Activated CD4-positive, alpha-beta T cell treated with anti-CD3 and anti-CD28 coated beads, Interleukin-2, amount 10 ng/mL, durations not matched to agents 7 days and 5 days (primary cell): ENCODE measurements at regions not wholly inside any gene's neighbourhood (a gene's known extent, or its start where the extent isn't known, plus 50 kb on each side); places are given as distances from the start of the nearest gene placed in this dataset.

Experiments used
- CTCF ChIA-PET: fragments of 350-600 bp; sonication (Branson Sonifier 250); formaldehyde crosslinking; loops from one replicate; lab custom pipeline; 2021; ENCODE audit warnings: antibody characterized with exemption; lab: Charles Lee
- POLR2A ChIA-PET: fragments of 350-600 bp; sonication (Branson Sonifier 250); formaldehyde crosslinking; loops from one replicate; lab custom pipeline; 2021; ENCODE audit warnings: antibody characterized with exemption; lab: Charles Lee
- DNase-seq: peaks from one replicate; pipeline ENCODE4 v3.0.0-alpha.2; 2020
- H3K27ac Mint-ChIP-seq: one replicate; pipeline ENCODE4 v1.8.0; 2021; ENCODE audit warnings: mild to moderate bottlenecking, moderate library complexity, mixed read lengths
- H3K27me3 Mint-ChIP-seq: one replicate; pipeline ENCODE4 v1.8.0; 2021; ENCODE audit warnings: mixed read lengths
- H3K36me3 Mint-ChIP-seq: one replicate; pipeline ENCODE4 v1.8.0; 2021; ENCODE audit warnings: low read depth, mixed read lengths
- H3K4me1 Mint-ChIP-seq: one replicate; pipeline ENCODE4 v1.8.0; 2021; ENCODE audit warnings: mixed read lengths
- H3K4me3 Mint-ChIP-seq: one replicate; pipeline ENCODE4 v1.8.0; 2021; ENCODE audit warnings: mild to moderate bottlenecking, moderate library complexity, mixed read lengths
- H3K9me3 Mint-ChIP-seq: one replicate; pipeline ENCODE4 v1.8.0; 2021; ENCODE audit warnings: mixed read lengths

- Mint-ChIP-seq H3K9me3 (no peaks in the 10 kb centered on the region), H3K4me1 (no peaks in the 10 kb centered on the region), H3K4me3 (no peak overlapping the region), H3K36me3 (no peaks in the 10 kb centered on the region), H3K27ac (no peak overlapping the region), H3K27me3 (no peaks in the 10 kb centered on the region)
- POLR2A ChIA-PET: no interaction called here
- CTCF ChIA-PET: no interaction called here
- DNase-seq: no peak
Measured at GRCh38 chr2:19686439-19686838, 215.3 kb downstream of the TTC32 start.

DNA sequence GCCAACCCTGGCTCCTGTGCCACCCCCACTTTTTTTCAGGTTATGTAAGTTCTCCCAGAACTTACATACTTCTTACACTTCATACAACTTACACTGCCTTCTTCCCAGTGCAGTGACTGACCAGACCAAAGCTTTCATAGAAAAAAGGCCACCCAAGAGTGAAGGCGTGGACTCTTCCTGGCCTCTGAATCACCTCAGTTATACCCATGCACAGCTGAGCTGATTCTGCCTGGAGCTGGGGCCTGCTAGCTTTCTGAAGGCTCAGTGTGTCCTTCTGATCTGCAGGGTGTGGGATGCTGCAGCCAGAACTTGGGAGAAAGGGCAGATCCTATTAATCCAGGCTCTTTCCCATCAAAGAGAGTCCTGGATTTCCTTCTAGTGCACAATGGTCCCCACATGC lies 216.1 kb downstream of the TTC32 start:
- Mint-ChIP-seq H3K27ac (no peak overlapping the region), H3K36me3 (no peaks in the 10 kb centered on the region), H3K4me3 (no peak overlapping the region), H3K9me3 (no peaks in the 10 kb centered on the region), H3K27me3 (no peaks in the 10 kb centered on the region), H3K4me1 (no peaks in the 10 kb centered on the region)
- POLR2A ChIA-PET: no interaction called here
- DNase-seq: no peak
- CTCF ChIA-PET: no interaction called here

DNA sequence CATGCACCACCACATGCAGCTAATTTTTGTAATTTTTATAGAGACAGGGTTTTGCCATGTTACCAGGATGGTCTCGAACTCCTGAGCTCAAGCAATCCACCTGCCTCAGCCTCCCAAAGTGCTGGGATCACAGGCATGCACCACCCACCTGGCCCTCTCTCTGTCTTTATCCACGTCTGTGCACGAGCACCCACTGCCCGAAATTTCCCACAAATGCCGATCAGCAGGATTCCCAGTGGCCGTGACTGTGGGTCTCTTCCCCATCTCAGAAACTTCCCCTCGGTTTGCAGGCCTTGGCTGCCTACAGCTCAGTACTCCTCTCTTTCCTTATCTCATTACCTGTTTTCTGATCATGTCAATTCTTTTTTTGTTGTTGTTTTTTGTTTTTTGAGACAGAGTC lies 217.3 kb downstream of the TTC32 start:
- CTCF ChIA-PET: no interaction called here

GRCh38 chr2:19683556-19683955 lies 218.2 kb downstream of the TTC32 start:
- Mint-ChIP-seq H3K9me3 (no peaks in the 10 kb centered on the region), H3K27me3 (no peaks in the 10 kb centered on the region), H3K4me3 (no peak overlapping the region), H3K4me1 (no peaks in the 10 kb centered on the region), H3K27ac (no peak overlapping the region), H3K36me3 (no peaks in the 10 kb centered on the region)
- CTCF ChIA-PET: no interaction called here
- DNase-seq: no peak
- POLR2A ChIA-PET: no interaction called here

More for the DNA sequence above, 217.3 kb downstream of the TTC32 start:
- no peaks in the 10 kb centered on the region for H3K4me1 Mint-ChIP-seq
- no peaks in the 10 kb centered on the region for H3K27me3 Mint-ChIP-seq
- no peak for DNase-seq
- no peaks in the 10 kb centered on the region for H3K9me3 Mint-ChIP-seq
- H3K4me3 Mint-ChIP-seq: no peak overlapping the region
- no peak overlapping the region for H3K27ac Mint-ChIP-seq
- POLR2A ChIA-PET: no interaction called here
- H3K36me3 Mint-ChIP-seq: no peaks in the 10 kb centered on the region

DNA sequence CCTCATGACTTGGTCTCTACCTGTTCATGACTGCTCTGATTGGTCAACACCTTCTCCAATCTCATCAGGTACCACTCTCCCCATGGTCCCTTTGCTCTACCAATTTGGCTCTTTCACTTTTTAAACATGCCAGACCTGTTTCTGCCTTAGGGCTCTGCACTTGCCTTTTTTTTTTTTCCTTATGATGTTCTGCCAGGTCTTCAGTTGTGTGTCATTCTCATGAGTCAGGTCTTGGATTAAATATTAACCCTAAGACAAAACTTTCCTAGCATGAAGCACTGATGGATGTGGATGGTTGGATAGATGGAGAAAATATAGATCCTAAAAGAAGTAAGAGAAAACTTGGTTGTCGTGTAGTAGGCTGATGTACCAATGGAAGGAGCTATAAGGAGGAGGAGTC lies 219.3 kb downstream of the TTC32 start:
- no peak overlapping the region for H3K4me3 Mint-ChIP-seq
- POLR2A ChIA-PET: no interaction called here

DNA sequence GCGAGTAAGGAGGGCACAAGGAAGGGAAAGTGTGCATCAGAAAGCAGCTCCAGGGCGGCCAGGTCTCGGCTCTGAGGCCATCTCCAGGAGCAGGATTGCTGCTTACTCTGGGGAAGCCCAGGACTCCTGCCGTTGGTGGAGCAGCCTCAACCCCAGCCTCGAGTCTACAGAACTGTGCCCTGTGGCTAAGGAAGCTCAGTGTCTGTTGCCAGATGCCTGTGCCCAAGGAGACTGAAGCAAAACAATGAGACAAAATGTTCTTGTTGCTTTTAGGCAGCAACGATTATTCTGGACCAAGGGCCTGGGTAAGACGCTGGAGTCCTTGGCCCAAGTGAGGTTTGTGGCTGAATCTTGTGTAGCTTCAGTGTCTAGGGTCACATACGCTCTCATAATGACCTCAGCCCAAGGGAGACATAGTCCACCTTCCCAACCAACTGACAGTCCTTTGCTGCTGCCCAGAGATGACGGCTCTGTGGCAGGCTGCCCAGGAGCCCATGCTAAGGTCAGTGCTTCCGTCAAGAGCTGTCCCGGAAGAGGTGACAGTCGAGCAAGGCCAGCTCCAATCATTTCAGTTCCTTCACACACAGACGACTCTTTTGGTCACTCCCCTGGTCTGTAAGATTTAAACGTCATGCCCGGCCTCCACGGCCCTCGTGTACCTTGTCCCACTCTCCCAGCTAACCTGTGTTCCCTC lies 223.8 kb downstream of the TTC32 start:
- POLR2A ChIA-PET: no interaction called here
- no peak overlapping the region for H3K27ac Mint-ChIP-seq
- H3K9me3 Mint-ChIP-seq: no peaks in the 10 kb centered on the region
- CTCF ChIA-PET: no interaction called here
- DNase-seq: no peak
- H3K27me3 Mint-ChIP-seq: peaks cover 5% of the 10 kb centered on the region
- no peaks in the 10 kb centered on the region for H3K36me3 Mint-ChIP-seq
- no peaks in the 10 kb centered on the region for H3K4me1 Mint-ChIP-seq
- H3K4me3 Mint-ChIP-seq: no peak overlapping the region

More for the DNA sequence above, 219.3 kb downstream of the TTC32 start:
- CTCF ChIA-PET: interaction anchor here (0.7 kb wide), 1 partner anchor 283 kb away, joined by 5 read pairs; no protein-coding TSS in a partner anchor
- H3K27me3 Mint-ChIP-seq: no peaks in the 10 kb centered on the region
- H3K27ac Mint-ChIP-seq: no peak overlapping the region
- H3K4me1 Mint-ChIP-seq: no peaks in the 10 kb centered on the region
- DNase-seq: no peak
- no peaks in the 10 kb centered on the region for H3K9me3 Mint-ChIP-seq
- H3K36me3 Mint-ChIP-seq: no peaks in the 10 kb centered on the region

GRCh38 chr2:19677215-19677777 lies 224.5 kb downstream of the TTC32 start:
- H3K27ac Mint-ChIP-seq: no peak overlapping the region
- peaks cover 5% of the 10 kb centered on the region for H3K27me3 Mint-ChIP-seq
- no peaks in the 10 kb centered on the region for H3K4me1 Mint-ChIP-seq
- H3K4me3 Mint-ChIP-seq: no peak overlapping the region
- no peaks in the 10 kb centered on the region for H3K36me3 Mint-ChIP-seq
- DNase-seq: no peak
- ChIA-PET POLR2A (no interaction called here), CTCF (interaction anchor here (0.6 kb wide), 1 partner anchor 710 kb away, joined by 3 read pairs; no protein-coding TSS in a partner anchor)
- H3K9me3 Mint-ChIP-seq: no peaks in the 10 kb centered on the region

- ChIA-PET POLR2A (no interaction called here), CTCF (interaction anchor here (0.6 kb wide), 1 partner anchor 709 kb away, joined by 3 read pairs; no protein-coding TSS in a partner anchor)
Measured at GRCh38 chr2:19676770-19677169, 225.0 kb downstream of the TTC32 start.

GRCh38 chr2:19675856-19676460 lies 225.8 kb downstream of the TTC32 start:
- CTCF ChIA-PET: no interaction called here
- no peaks in the 10 kb centered on the region for H3K36me3 Mint-ChIP-seq
- H3K27ac Mint-ChIP-seq: no peak overlapping the region
- H3K4me1 Mint-ChIP-seq: no peaks in the 10 kb centered on the region
- POLR2A ChIA-PET: no interaction called here
- H3K27me3 Mint-ChIP-seq: peaks cover 5% of the 10 kb centered on the region
- H3K9me3 Mint-ChIP-seq: no peaks in the 10 kb centered on the region
- H3K4me3 Mint-ChIP-seq: no peak overlapping the region
- DNase-seq: no peak

More at GRCh38 chr2:19676770-19677169, 225.0 kb downstream of the TTC32 start:
- Mint-ChIP-seq H3K9me3 (no peaks in the 10 kb centered on the region), H3K4me3 (no peak overlapping the region), H3K27ac (no peak overlapping the region), H3K27me3 (peaks cover 5% of the 10 kb centered on the region), H3K36me3 (no peaks in the 10 kb centered on the region), H3K4me1 (no peaks in the 10 kb centered on the region)
- no peak for DNase-seq

DNA sequence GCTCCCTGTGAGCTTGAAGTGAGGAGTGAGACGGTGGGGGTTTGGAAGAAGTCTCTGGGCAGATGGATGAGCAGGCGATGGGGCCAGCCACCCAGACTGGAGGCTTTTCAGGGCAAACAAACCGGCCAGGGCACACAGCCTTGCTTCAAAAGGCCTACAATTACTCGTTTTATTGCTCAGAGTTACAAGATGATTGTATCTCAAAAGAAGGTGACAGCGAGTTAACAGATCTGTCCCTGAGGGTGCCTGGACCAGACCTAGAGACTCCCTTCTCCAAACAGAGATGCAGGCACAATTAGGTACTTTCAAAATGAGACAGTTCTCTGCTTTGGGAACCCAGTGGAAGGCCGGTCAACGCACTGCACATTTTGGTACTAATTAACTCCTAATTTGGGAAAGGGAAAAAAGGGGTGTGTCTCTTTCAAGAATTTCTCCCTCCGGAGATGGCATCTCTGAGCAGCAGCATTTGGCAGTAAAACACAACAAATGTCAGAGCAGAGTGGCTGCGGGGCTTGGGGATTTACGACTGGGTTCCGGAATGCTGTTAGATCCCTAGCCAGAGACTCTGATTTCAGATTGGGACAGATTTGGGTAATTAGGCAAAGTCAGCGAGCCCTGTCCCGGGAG lies 226.7 kb downstream of the TTC32 start:
- Mint-ChIP-seq H3K4me3 (no peak overlapping the region), H3K27me3 (peaks cover 5% of the 10 kb centered on the region), H3K27ac (no peak overlapping the region), H3K9me3 (no peaks in the 10 kb centered on the region), H3K4me1 (no peaks in the 10 kb centered on the region), H3K36me3 (no peaks in the 10 kb centered on the region)
- CTCF ChIA-PET: no interaction called here
- DNase-seq: no peak
- POLR2A ChIA-PET: no interaction called here

DNA sequence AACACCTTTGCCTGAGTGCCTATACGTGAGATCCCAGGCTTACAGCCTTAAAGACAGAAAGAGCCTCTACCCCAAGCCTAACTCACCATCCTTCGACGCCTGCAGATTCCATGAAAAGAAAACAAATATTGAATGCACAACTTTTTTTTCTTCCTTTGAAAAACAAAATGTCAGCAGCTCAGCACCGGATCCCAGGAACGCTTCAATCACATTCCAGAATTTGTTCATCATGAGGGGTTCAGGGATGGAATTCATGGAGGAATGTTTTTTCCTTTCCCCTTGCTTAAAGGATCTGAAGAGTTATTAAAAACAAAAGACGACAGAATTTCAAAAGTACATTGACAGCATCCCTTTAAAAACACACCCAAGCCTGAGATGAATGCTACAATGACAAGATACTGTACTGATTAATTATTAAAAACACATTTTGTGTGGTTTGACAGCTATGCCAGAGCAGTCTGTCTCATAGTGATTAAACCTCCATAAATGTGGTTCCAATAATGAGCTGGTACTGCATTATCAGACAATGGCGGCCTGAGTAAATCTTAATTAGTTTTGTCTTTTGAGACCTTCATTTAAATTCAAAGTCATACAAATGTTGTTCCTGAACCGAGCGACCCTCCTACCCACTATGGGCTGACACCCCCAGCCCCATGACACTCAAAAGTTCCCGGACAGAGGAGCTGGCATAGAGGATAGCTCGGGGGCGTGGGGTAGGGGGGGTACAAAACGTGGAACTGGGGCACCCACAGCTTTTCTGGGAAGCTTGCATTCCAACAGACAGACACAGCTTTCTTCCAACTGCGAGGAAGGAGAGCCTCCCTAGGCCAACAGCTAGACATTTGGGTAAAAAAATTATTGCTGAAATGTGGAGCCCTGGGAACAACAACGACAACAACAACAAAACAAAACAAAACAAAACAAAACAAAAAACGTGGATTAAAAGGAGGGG lies 227.5 kb downstream of the TTC32 start:
- H3K4me3 Mint-ChIP-seq: no peak overlapping the region
- peaks cover 10% of the 10 kb centered on the region for H3K27me3 Mint-ChIP-seq
- no peaks in the 10 kb centered on the region for H3K9me3 Mint-ChIP-seq
- no peaks in the 10 kb centered on the region for H3K4me1 Mint-ChIP-seq
- H3K27ac Mint-ChIP-seq: no peak overlapping the region
- ChIA-PET CTCF (no interaction called here), POLR2A (no interaction called here)
- H3K36me3 Mint-ChIP-seq: no peaks in the 10 kb centered on the region
- DNase-seq: no peak

- no peaks in the 10 kb centered on the region for H3K4me1 Mint-ChIP-seq
- ChIA-PET CTCF (interaction anchor here (0.6 kb wide), 1 partner anchor 45 kb away, joined by 3 read pairs; no protein-coding TSS in a partner anchor), POLR2A (no interaction called here)
- H3K9me3 Mint-ChIP-seq: no peaks in the 10 kb centered on the region
- H3K27me3 Mint-ChIP-seq: peaks cover 17% of the 10 kb centered on the region
- no peaks in the 10 kb centered on the region for H3K36me3 Mint-ChIP-seq
- H3K4me3 Mint-ChIP-seq: no peak overlapping the region
- no peak for DNase-seq
- no peak overlapping the region for H3K27ac Mint-ChIP-seq
Measured at GRCh38 chr2:19673213-19673791, 228.5 kb downstream of the TTC32 start.
